Astrocyte of the hippocampus (primary cell): ENCODE measurements at regions not wholly inside any gene's neighbourhood (a gene's known extent, or its start where the extent isn't known, plus 50 kb on each side); places are given as distances from the start of the nearest gene placed in this dataset.
"Not testable (repeated sequence)": the region's sequence is repeated elsewhere in the genome, so short reads cannot be mapped to it uniquely, and the experiment has no call there.

Experiments used
- DNase-seq: peaks from one replicate; pipeline ENCODE4 v3.0.0; 2011; ENCODE audit warnings: low read depth, low spot score

- no peak for DNase-seq
Observed at GRCh38 chr10:107546986-107547385, 382.5 kb upstream of the SORCS1 start.

GRCh38 chr10:107546284-107546683 is 381.8 kb upstream of the SORCS1 start:
- DNase-seq, result peak; percentile 2

- DNase-seq, result no peak
Observed at GRCh38 chr10:107545717-107546116, 381.2 kb upstream of the SORCS1 start.

GRCh38 chr10:107544706-107545520 is 380.4 kb upstream of the SORCS1 start:
- DNase-seq, result no peak

GRCh38 chr10:107542607-107543006 is 378.1 kb upstream of the SORCS1 start:
- DNase-seq, result no peak

GRCh38 chr10:107542016-107542415 is 377.5 kb upstream of the SORCS1 start:
- no peak for DNase-seq

GRCh38 chr10:107540981-107541380 is 376.5 kb upstream of the SORCS1 start:
- DNase-seq, result no peak

GRCh38 chr10:107529350-107529749 is 364.8 kb upstream of the SORCS1 start:
- DNase-seq, result no peak

GRCh38 chr10:107520348-107520747 is 355.8 kb upstream of the SORCS1 start:
- no peak for DNase-seq

- DNase-seq, result no peak
Observed at GRCh38 chr10:107517811-107518210, 353.3 kb upstream of the SORCS1 start.

GRCh38 chr10:107516349-107516748 is 351.8 kb upstream of the SORCS1 start:
- no peak for DNase-seq

GRCh38 chr10:107504011-107504410 is 339.5 kb upstream of the SORCS1 start:
- not testable (repeated sequence) for DNase-seq

GRCh38 chr10:107502229-107502985 is 337.9 kb upstream of the SORCS1 start:
- DNase-seq, result no peak

GRCh38 chr10:107498983-107499382 is 334.5 kb upstream of the SORCS1 start:
- peak; percentile 3 for DNase-seq

GRCh38 chr10:107497024-107497423 is 332.5 kb upstream of the SORCS1 start:
- no peak for DNase-seq

- DNase-seq, result peak; percentile 64
Observed at GRCh38 chr10:107496594-107496993, 332.1 kb upstream of the SORCS1 start.

- DNase-seq, result no peak
Observed at GRCh38 chr10:107492389-107492788, 327.9 kb upstream of the SORCS1 start.

GRCh38 chr10:107490389-107490788 is 325.9 kb upstream of the SORCS1 start:
- DNase-seq, result no peak

- DNase-seq, result no peak
Observed at GRCh38 chr10:107487284-107487683, 322.8 kb upstream of the SORCS1 start.

GRCh38 chr10:107485019-107485418 is 320.5 kb upstream of the SORCS1 start:
- DNase-seq, result no peak

GRCh38 chr10:107481881-107482280 is 317.4 kb upstream of the SORCS1 start:
- no peak for DNase-seq

GRCh38 chr10:107481224-107481623 is 316.7 kb upstream of the SORCS1 start:
- DNase-seq, result no peak

- no peak for DNase-seq
Observed at GRCh38 chr10:107480781-107481180, 316.3 kb upstream of the SORCS1 start.
